ENCODE measurements at regions not wholly inside any gene's neighbourhood (a gene's known extent, or its start where the extent isn't known, plus 50 kb on each side); places are given as distances from the start of the nearest gene placed in this dataset.

DNA sequence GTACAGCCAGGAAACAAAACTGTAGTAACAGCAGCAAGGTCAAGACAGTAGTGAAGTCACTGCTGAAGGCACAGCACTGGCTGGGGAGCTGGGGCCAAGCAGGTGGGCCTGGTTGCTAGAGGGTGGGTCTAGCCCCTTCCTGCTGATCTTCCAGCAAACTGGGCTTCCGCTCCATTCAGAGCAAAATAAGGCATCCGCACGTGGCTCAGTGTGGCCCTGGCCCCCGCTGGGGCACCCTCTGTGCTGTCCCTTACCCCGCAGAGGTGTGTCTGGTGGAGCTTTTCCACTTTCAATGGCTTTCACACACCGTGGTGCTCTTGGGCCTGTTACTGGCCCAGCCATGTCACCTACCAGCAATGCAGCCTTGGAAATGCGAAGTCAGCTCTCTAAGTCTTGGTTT is 162.4 kb upstream of the B3GAT1 start:
- no peak for DNase-seq (ENCODE audit: low read depth)

DNA sequence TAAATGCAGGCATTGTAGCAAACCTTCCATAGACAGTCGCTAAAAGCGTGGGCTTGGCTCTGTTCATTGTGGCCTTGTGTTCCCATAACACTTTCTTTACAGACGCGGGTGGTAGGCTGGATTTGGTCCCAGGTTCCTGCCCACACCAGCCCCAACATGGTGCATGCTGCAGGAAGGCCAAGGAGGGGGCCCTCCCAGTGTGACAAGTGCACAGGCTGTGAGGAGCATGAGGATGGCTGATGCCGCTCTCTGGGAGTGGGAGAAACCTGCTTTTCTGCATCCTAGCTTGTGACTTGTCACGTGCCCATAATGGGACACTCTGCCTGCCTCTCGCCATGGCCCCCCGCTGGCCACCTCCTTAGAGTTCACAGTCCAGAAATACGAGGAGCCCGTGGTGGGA is 161.8 kb upstream of the B3GAT1 start:
- no peak for DNase-seq (ENCODE audit: low read depth)

DNA sequence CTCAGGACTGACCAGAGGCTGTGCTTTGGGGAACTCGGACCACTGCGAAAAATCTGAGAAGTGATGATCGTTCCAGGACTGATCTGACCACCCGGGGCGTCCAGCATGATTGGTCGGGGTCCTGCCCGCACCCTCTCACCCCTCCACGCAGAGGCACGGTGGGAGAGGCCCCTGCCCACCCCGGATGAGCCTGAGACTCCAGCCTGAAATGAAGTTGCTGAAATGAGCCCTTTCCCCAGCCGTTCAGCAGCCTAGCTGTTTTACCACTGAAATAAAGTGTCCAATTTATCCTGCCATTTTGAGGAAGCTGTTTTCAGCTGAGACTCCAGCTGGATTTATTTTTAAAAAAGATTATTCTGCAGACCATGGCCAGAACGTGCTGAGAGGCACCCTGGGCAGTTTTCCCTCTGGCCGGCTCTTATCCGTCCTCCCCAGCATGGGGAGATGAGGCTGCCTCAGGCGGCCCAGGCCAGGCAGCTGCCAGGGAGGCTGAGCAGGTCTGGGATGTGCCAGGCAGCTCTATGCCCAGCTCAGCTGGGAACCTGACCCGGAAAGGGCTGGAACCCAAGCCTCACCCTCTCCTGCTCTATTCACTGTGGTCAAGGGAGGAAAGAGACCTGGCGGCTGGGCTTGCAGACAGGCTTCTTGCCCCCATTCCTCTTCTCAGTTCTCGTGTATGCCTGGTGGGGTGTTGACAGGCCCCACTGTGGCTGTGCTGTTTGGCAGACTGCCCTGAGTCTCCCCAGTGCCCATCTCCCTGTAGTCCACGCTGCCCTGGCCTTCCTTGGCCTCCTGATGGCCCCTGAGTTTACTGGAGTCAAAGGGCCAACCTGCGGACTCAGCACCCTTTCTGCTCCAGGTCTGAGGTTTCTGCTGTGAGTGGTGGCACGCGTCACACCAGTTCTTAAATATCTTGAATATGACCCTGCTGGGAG is 161.0 kb upstream of the B3GAT1 start:
- DNase-seq (ENCODE audit: low read depth) = no peak

DNA sequence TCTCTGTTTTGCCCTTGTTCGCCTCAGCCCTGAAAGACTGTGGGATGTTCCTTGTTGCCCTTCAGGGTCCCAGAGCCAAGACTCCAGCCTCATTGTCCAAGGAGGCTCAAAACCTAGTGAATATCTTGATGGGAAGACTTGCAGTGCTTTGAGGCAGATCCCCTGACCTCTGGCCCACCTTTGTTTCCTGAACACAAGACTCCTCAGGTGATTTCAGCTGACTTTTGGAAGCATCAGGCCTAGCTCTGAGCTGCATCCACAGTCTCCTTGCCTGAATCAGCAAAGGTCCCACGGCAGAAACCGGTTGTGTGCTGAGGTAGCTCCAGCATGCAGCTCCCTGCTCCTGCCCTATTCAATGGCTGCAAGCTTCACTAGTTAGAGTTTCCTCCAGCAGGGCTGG is 159.3 kb upstream of the B3GAT1 start:
- DNase-seq (ENCODE audit: low read depth) = no peak

DNA sequence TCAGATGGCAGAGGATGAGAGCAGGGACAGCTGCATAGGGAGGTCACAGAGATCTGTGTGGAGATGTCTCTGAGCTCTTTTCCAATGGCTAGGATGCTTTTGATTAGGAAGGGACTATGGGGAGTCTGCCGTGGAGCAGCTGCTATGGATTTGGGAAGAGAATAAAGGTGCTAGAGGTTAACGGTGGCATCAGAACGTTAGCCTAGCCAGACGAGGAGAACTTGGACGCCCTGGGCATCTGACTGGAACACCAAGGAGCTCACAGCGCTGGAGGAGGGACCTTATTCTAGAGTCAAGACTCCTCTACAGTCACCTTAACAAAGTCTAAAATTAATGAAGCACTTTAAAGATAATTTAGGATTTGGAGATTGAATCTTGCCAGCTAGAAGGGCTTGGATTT is 157.2 kb upstream of the B3GAT1 start:
- DNase-seq (ENCODE audit: low read depth) = no peak

DNA sequence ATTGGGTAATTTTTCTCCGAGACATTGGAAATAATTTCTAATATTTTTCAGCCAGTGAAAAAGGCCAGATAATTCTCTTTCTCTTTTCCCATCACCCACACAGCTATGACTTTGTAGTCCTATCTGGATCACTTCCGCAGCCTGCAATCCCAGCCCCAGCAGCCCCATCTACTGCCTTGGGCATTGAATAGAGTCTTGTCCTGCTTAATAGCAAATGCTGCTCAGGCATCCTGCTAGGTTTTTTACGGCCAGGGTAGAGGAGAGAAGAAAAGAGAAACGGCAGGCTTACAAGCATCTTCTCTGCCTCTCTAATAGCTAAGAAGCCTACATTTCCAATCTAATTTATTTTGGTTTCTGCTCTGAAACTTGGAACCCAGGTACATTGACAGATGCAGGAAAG is 154.3 kb upstream of the B3GAT1 start:
- DNase-seq (ENCODE audit: low read depth) = no peak

DNA sequence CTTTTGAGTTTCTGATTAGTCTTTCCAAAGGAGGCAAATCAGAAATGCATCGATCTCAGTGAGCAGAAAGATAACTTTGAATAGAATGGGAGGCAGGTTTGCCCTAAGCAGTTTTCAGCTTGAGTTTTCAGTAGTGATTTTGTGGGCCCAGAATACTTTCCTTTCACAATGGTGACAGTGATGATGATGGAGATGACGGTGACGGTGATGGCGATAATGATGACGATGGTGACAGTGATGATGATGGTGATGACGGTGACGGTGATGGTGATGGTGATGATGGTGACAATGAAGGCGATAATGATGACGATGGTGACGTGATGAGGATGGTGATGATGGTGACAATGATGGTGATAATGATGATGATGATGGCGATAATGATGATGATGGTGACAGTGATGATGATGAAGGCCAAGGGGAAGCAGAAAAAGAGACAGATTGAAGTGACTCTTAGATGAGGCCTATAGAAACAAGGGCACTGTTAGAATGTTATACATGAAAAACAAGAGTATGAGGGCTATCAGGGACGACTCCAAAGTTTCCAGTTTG is 153.4 kb upstream of the B3GAT1 start:
- DNase-seq (ENCODE audit: low read depth) = no peak

DNA sequence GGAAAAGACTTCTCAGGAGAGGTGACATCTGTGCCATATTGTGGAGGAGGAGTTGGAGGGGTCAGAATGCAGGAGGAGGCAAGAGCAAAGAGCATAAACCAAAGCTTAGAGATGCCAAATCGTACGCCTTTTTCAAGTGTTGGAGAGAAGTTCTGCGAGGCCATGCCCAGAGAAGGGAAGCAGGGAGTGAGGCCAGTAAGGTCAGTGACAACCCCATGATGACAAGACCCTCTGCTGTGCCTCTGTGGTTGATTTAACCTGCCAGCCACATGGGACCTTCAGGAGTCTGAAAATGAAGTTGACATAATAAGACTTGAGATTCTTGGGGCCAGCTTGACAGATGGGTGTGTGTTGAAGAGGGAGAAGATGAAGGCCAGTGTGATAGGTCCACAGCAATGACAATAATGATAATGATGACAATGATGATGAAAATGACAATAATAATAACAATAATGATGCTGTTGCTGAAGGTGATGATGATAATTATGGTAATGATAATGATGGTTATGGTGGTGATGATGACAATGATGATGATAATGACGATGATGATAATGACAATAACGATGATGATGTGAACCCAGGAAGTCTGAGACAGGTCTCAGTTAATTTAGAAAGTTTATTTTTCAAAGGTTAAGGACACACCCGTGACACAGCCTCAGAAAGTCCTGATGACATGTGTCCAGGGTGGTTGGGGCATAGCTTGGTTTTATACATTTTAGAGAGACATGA is 152.6 kb upstream of the B3GAT1 start:
- DNase-seq (ENCODE audit: low read depth) = no peak

DNA sequence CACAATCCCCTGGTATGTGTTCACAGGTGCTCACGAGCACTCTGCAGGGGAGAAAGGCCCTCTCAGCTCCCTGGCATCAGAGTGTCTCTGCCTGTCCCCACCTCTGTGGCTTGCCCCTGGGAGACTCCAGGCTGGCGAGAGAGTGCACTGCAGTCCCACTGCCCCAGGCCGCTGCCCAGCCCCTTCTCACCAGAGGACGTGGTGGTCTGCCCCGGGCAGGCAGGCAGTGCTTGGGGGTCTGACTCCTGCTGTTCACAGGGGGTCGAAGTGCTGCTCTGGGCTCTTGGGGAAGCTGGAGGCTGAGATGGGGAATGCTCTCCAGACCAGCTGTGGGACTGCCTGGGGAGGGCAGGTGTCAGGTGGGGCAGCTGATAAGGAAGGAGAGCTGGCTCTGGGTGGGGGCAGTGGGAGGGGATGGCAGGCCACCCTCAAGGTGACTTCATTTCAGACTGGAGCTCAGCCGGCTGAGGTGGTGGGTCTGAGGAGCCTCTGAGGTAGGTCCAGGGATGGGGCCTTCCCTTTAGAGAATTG is 151.0 kb upstream of the B3GAT1 start:
- no peak for DNase-seq (ENCODE audit: low read depth)

DNA sequence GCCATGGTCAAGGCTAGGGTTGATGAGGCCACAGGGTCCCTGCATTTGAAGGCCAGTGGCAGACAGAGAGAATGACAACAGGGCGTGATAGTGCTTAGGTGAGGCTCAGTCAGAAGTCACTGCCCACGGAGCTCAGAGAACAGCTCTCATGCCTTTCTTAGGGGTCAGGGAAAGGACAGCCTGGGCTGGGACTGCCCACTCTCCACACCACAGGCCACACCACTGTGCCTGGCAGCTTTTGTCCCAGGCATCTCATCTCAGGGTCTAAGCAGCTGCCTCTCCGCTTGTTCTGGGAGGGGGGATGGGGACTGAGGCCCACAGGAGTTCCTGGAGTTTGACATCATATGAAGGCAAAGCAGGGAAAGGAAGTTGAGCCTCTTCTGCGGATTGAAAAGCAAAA is 150.2 kb upstream of the B3GAT1 start:
- no peak for DNase-seq (ENCODE audit: low read depth)

DNA sequence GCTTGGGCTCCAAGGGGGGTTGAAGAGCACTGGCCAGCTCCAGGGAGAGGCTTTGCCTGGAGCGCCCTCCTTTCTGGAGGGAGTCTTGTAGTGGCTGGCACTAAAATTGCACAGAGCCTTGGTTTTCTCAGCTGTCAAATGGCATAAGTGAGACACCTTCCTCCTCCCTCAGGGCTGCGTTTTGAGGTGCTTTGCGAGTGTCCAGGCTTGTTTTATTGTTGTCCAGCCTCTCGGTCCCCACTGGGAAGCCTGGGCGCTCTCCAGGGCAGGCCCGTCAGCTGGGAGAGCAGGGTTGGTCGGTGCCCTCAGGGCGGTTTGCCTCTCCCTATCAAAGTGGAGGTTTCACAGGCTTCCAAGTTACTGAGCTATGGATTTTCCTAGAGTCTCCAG is 149.3 kb upstream of the B3GAT1 start:
- no peak for DNase-seq (ENCODE audit: low read depth)

DNA sequence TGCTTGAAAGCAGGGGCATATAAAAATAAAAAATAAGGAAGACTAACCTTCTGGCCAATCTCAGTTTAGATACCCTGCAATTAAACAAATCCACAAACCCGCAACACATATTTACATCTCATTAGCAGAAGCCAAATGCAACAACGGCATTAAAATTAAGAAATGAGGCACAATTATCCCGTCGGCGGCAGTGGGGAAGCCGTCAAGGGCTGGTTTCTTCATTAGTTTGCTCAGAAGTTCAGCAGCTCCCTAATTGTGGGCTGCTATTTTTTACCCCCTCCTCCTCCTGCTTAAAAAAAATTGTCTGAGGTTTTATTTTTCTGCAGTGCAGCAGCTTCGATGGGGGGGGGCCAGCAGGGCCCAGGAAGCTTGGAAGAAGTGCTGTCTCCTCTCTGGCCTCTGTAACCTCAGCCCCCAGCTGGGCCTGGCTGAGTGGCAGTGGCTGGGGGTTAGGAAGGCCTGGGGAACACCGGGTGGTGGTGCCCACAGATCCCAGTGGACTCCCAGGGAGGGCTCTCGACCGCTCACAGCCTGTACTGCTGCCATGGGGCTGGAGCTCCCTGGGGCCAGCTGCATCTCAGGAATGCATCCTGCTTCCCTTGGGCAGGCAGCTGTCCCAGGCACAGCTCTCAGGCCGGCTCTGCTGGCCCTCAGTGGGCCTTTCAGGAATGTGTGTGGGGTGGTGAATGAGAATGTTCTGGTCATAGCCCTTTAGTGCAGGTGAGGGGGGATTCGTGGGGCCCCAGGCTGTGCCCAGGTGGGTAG is 148.7 kb upstream of the B3GAT1 start:
- DNase-seq (ENCODE audit: low read depth) = no peak

DNA sequence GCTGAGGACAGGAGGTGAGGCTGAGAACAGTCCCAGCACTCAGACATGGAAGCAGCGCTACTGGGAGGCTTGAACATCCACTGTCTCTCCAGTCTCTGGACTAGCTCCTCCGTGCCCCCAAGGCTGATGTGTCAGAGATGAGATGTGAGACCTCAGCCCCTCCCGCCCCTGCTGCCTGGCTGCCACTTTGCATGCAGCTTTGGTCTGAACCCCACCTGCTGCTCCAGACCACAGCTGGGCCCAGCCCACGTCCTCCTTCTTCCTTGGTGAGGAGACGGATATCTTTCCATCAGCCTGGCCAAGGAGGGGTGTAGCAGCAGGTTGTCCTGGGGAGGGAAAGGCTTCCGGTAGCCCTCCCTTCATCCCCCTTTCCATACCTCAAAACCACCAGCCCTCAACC is 148.0 kb upstream of the B3GAT1 start:
- no peak for DNase-seq (ENCODE audit: low read depth)

DNA sequence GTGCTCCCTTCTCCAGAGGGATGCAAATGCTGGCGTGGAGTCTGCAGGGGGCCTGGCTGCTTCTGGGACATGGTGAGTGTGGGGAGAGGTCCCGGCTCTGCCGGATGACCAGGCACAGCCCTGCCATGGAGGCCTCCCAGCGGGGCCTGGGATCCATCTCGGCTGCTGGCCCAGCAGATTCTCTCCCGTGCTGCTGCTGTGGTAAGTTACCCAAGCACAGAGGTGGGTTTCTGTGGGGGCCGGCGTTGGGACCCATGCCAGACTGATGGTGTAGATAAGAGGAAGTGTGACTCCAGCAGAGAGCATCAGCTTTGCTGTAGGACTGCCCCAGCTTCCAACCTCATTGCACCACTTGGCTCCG is 147.5 kb upstream of the B3GAT1 start:
- no peak for DNase-seq (ENCODE audit: low read depth)

DNA sequence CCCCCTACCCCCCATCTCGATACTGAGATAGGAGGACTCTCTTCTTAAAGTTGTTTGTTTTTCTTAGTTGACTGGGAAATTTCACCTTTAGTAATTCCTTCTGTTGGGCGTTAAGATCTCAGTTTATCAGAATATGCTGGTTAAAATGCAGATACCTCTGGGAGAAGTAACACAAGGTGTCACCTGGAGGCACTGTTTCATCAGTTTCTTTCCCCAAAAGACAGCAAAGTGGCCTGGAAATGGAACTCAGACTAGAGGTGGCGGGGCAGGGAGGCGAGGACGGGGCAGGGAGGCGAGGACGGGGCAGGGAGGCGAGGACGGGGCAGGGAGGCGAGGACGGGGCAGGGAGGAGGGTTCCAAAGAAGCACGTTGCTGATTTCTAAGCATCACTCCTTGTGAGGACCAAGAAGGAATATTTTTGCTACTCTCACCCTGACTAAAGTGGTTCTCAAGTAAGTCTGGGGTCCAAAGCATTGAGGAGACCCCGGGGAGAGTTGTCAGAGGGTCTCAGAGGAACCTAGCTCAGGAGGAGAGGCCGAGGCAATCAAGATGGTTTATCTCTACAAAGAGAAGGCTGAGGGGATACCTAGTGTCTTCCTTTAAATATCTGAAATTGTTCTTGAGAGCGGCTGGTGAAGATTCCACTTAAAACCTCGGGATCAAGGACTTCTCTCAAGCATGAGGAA is 147.0 kb upstream of the B3GAT1 start:
- no peak for DNase-seq (ENCODE audit: low read depth)

DNA sequence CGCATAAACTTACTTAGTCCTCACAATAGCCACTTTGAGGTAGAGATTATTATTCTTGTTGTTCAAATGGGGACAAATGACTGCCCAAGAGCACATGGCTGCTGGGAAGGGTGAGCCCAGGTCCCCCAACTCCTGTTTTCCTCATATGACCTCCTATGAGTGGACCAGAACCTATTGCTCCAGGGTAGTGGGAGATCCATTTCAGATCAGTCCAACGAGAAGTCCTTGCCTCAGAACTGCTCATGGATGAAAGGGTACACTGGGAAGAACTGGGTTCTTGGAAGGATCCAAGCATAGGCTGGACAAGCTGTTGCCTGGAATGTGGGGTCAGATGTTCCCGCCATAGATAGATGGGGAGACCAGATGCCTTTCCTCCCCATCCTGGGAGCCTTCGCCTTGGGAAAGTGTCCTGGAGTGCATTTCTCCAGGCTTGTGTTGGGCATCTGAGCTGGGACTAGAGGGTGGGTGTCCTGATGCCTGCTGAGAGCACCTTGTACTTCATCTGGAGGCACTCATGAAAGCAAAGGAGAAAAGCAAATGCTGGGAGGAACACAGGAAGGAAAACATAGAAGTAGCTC is 146.3 kb upstream of the B3GAT1 start:
- no peak for DNase-seq (ENCODE audit: low read depth)

DNA sequence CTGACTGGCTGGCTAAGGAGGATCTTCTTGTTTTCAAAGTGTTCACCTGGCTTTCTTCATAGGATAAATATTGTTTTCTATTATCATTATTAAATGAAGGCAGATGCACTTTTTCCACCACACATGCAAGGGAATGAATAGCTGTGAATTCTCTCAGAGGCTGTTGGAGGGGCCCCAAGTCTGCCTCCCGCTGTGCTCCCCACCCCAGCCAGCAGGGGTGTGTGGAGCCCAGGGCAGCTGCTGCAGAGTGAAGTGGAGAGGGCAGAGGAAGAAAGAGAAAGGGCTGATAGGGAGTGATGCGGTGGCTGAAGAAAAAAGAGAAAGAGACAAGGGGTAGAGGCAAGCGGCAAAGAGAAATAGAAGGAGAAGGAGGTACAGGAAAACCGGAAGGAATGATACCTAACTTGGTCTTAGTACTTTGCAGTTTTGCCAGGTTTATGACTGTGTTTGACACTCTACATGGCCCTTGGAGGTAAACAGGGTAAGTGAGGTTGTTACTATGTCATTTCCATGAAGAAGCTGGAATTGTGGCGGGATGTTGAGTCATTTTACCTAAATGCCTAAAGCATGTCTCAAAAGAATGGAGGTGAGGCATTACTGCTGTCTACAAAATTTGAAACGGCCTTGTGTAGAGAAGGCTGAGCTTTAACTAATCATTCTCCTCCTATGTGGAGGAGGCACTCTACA is 145.7 kb upstream of the B3GAT1 start:
- DNase-seq (ENCODE audit: low read depth) = no peak

DNA sequence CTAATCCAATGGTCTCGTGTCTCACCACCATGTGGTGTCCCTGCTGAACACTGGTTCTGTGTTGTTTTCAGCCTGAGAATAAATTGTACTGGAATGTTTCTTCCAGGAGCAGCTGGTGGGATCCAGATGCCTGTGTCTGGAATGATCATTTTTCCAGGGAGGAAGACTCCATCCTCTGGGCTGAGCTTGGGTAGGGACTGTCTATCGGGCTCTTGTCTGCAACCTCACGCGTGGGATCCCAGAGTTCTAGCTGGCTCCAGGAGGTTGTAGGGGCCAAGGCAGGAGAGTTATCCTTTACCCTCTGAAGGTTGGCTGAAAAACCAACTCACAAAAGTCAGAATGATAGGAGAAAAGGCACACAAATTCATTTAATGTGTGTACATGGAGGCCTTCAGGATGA is 144.1 kb upstream of the B3GAT1 start:
- DNase-seq (ENCODE audit: low read depth) = no peak

DNA sequence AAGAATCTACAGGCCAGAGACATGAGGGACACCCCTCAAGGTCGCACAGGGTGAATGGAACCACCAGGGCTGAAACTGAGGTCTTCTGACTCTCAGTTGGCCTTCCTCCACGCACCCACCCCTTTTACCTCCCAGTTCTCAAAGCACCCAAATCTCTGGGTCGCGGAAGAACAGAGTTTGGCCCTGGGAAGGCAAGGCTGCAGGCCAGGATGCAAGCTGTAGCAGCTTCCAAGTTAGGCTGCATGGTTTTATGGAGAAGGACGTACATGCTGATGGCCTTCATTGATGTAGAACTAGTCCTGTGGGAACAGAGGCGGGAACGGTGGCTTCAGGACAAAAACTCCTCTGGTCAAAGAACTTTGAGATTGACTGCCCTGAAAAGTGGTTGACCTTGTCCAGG is 143.5 kb upstream of the B3GAT1 start:
- no peak for DNase-seq (ENCODE audit: low read depth)

DNA sequence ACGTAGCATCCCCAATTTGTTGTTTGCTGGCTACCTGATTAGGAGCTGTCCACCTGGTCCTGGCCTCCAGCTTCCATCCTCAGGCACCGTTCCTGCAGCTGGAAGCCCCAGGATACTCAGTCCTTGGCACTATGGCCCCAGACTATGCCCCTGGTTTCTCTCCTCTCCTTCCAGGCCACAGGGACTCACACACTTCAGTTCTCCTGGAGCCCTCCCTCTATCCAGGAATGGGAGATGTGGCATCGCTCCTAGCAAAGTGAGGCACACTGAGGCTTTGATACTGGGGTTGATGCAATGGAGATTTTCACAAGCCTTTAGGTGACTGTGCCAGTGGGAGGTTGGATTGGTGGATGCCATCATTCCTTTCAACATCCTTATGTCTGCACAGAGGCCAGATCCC is 142.8 kb upstream of the B3GAT1 start:
- no peak for DNase-seq (ENCODE audit: low read depth)

DNA sequence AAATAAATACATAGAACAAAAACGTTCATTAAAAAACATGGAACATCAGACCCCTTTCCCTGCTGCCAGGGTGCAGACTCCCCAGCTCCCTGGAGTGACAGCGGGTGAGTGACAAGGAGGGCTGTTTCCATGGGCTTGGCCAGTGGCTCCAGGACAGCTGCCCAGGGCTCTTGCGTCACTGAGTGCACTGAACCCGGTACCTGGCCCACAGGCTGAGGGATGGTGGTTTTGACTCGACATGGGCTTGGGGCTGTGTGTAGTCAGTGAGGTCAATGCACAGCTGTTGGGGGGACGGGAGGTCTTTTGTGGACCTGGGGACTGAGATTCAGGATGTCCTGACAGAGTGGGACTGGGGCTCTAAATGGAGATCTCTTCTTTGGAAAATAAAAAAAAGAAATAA is 142.1 kb upstream of the B3GAT1 start:
- no peak for DNase-seq (ENCODE audit: low read depth)

Data from stimulated activated CD4-positive, alpha-beta T cell treated with anti-CD3 and anti-CD28 coated beads, Interleukin-2, amount 100 ng/mL, for 4 hours (primary cell).